ENCODE measurements at regions not wholly inside any gene's neighbourhood (a gene's known extent, or its start where the extent isn't known, plus 50 kb on each side); places are given as distances from the start of the nearest gene placed in this dataset.
A peak's percentile ranks its signal among the peaks of the same experiment; 100 is the strongest.

GRCh38 chr6:166786704-166787293 lies 159.7 kb upstream of the RPS6KA2 start:
- no peak overlapping the region for H3K27ac ChIP-seq
- no peaks in the 10 kb centered on the region for H3K27me3 ChIP-seq
- H3K4me3 ChIP-seq, result no peak overlapping the region
- no peaks in the 10 kb centered on the region for H3K36me3 ChIP-seq
- ATAC-seq (peak; percentile 49 to 60), DNase-seq (no peak)
- in situ Hi-C loops (cut with MboI; ENCODE audit: low sequenced_read_pairs in 4 of 4) (loop anchor here in 3 of 4 donors (25.0 kb wide), 3 partner anchors 201 to 501 kb away; partner anchors contain the start of genes CEP43 (in 3 of the 3) and UNC93A (in 1 of the 3)), intact Hi-C loops (cut with DNase I; ENCODE audit: low total_unique reads) (loop anchor here (10.0 kb wide), 1 partner anchor 168 kb away; the partner anchor contains the start of gene RNASET2)
- H3K4me1 ChIP-seq, result no peaks in the 10 kb centered on the region
- no peaks in the 10 kb centered on the region for H3K9me3 ChIP-seq
- TF ChIP-seq POLR2A (IDR thresholded peaks at IDR 0.05), result no peak
- TF ChIP-seq, protein P1, sequence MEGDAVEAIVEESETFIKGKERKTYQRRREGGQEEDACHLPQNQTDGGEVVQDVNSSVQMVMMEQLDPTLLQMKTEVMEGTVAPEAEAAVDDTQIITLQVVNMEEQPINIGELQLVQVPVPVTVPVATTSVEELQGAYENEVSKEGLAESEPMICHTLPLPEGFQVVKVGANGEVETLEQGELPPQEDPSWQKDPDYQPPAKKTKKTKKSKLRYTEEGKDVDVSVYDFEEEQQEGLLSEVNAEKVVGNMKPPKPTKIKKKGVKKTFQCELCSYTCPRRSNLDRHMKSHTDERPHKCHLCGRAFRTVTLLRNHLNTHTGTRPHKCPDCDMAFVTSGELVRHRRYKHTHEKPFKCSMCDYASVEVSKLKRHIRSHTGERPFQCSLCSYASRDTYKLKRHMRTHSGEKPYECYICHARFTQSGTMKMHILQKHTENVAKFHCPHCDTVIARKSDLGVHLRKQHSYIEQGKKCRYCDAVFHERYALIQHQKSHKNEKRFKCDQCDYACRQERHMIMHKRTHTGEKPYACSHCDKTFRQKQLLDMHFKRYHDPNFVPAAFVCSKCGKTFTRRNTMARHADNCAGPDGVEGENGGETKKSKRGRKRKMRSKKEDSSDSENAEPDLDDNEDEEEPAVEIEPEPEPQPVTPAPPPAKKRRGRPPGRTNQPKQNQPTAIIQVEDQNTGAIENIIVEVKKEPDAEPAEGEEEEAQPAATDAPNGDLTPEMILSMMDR (IDR thresholded peaks at IDR 0.05 in 4 of 5, conservative IDR thresholded peaks at IDR 0.05 in 1 of 5), result peak; percentile 45 to 75 (median 51)

- H3K27ac ChIP-seq, result no peak overlapping the region
- H3K27me3 ChIP-seq, result no peaks in the 10 kb centered on the region
- DNase-seq (no peak), ATAC-seq (no peak)
- in situ Hi-C loops (cut with MboI; ENCODE audit: low sequenced_read_pairs in 4 of 4) (loop anchor here in 3 of 4 donors (25.0 kb wide), 3 partner anchors 202 to 502 kb away; partner anchors contain the start of genes CEP43 (in 3 of the 3) and UNC93A (in 1 of the 3)), intact Hi-C loops (cut with DNase I; ENCODE audit: low total_unique reads) (loop anchor here (10.0 kb wide), 1 partner anchor 170 kb away; the partner anchor contains the start of gene RNASET2)
- H3K36me3 ChIP-seq, result no peaks in the 10 kb centered on the region
- H3K9me3 ChIP-seq, result no peaks in the 10 kb centered on the region
- H3K4me1 ChIP-seq, result no peaks in the 10 kb centered on the region
- TF ChIP-seq, protein P1 (IDR thresholded peaks at IDR 0.05 in 4 of 5, conservative IDR thresholded peaks at IDR 0.05 in 1 of 5), result no peak
- no peak for TF ChIP-seq POLR2A (IDR thresholded peaks at IDR 0.05)
- H3K4me3 ChIP-seq, result no peak overlapping the region
These were observed 158.1 kb upstream of the RPS6KA2 start for GRCh38 chr6:166785131-166785530.

DNA sequence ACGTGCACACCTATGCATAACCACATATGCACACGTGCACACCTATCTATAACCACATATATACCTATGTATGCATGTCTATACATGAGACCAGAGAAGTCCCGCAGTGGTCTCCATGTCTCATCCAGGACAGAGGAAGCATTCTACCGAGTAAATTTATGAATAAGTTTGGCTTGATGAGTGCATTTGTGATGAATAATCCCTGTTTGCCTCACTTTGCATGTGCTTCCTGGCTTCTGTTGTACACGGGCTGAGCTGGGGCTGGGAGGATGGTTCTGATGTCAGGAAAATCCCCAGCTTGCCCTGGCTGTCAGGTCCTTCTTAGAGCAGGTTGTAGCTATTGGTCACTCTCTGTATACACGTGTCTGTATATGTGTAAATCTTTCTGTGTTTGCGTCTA lies 157.6 kb upstream of the RPS6KA2 start:
- H3K36me3 ChIP-seq, result no peaks in the 10 kb centered on the region
- no peak for DNase-seq
- intact Hi-C loops (cut with DNase I; ENCODE audit: low total_unique reads) (loop anchor here (10.0 kb wide), 1 partner anchor 170 kb away; the partner anchor contains the start of gene RNASET2), in situ Hi-C loops (cut with MboI; ENCODE audit: low sequenced_read_pairs in 4 of 4) (loop anchor here in 3 of 4 donors (25.0 kb wide), 3 partner anchors 203 to 503 kb away; partner anchors contain the start of genes CEP43 (in 3 of the 3) and UNC93A (in 1 of the 3))
- no peaks in the 10 kb centered on the region for H3K27me3 ChIP-seq
- H3K27ac ChIP-seq, result no peak overlapping the region
- no peak overlapping the region for H3K4me3 ChIP-seq
- ATAC-seq, result no peak
- no peaks in the 10 kb centered on the region for H3K9me3 ChIP-seq
- no peaks in the 10 kb centered on the region for H3K4me1 ChIP-seq
- TF ChIP-seq POLR2A (IDR thresholded peaks at IDR 0.05), result no peak
- TF ChIP-seq, protein P1 (IDR thresholded peaks at IDR 0.05 in 4 of 5, conservative IDR thresholded peaks at IDR 0.05 in 1 of 5), result no peak

DNA sequence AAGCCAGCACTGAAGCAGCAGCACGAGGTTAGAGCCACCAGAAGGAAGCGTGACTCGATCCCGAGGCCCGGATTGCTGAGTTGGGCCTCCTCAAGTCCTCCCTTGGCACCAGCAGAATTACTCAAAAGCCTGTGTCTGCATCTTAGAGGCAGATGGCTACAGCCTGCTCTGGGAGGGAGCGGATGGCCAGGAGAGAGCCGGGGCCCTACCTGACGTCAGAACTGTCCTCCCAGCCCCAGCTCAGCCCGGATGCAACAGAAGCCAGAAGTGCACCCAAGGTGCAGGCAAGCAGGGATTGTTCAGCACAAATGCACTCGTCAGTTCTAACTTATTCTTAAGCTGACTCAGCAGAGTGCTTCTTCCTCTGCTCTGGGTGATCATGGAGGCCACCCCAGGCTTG lies 155.5 kb upstream of the RPS6KA2 start:
- no peaks in the 10 kb centered on the region for H3K27me3 ChIP-seq
- no peak for TF ChIP-seq POLR2A (IDR thresholded peaks at IDR 0.05)
- TF ChIP-seq, protein P1 (IDR thresholded peaks at IDR 0.05 in 4 of 5, conservative IDR thresholded peaks at IDR 0.05 in 1 of 5), result no peak
- ATAC-seq (no peak), DNase-seq (no peak)
- no peak overlapping the region for H3K27ac ChIP-seq
- no peak overlapping the region for H3K4me3 ChIP-seq
- no peaks in the 10 kb centered on the region for H3K4me1 ChIP-seq
- in situ Hi-C loops (cut with MboI; ENCODE audit: low sequenced_read_pairs in 4 of 4) (loop anchor here in 3 of 4 donors (25.0 kb wide), 3 partner anchors 205 to 505 kb away; partner anchors contain the start of genes CEP43 (in 3 of the 3) and UNC93A (in 1 of the 3)), intact Hi-C loops (cut with DNase I; ENCODE audit: low total_unique reads) (loop anchor here (10.0 kb wide), 1 partner anchor 172 kb away; the partner anchor contains the start of gene RNASET2)
- no peaks in the 10 kb centered on the region for H3K9me3 ChIP-seq
- H3K36me3 ChIP-seq, result no peaks in the 10 kb centered on the region
